SJSA1 (cell line): ENCODE measurements at regions not wholly inside any gene's neighbourhood (a gene's known extent, or its start where the extent isn't known, plus 50 kb on each side); places are given as distances from the start of the nearest gene placed in this dataset.
A peak's percentile ranks its signal among the peaks of the same experiment; 100 is the strongest.

Experiments used
- DNase-seq, 2 experiments: peaks; one replicate each; pipeline ENCODE4 v3.0.0-alpha.2; 2015 to 2020; ENCODE audit warnings: low spot score in 2 of 2, low read depth in 1 of 2
- H3K27ac ChIP-seq: fragments of 250-450 bp; sonication (Bioruptor Pico); 2 replicates; pipeline ENCODE4 v1.5.1; 2020; ENCODE audit warnings: mild to moderate bottlenecking, moderate library complexity
- H3K27me3 ChIP-seq: fragments of 250-450 bp; sonication (Bioruptor Pico); replicated peaks from 2 replicates; pipeline ENCODE4 v1.5.1; 2020; ENCODE audit warnings: mild to moderate bottlenecking, moderate library complexity
- H3K36me3 ChIP-seq: fragments of 250-450 bp; sonication (Bioruptor Pico); 2 replicates; pipeline ENCODE4 v1.5.1; 2020; ENCODE audit warnings: mild to moderate bottlenecking
- H3K4me1 ChIP-seq: fragments of 250-450 bp; sonication (Bioruptor Pico); replicated peaks from 2 replicates; pipeline ENCODE4 v1.6.1; 2021; ENCODE audit warnings: mild to moderate bottlenecking
- H3K4me3 ChIP-seq: fragments of 250-450 bp; sonication (Bioruptor Pico); 2 replicates; pipeline ENCODE4 v1.5.1; 2020; ENCODE audit warnings: mild to moderate bottlenecking
- H3K9me3 ChIP-seq: fragments of 250-450 bp; sonication (Bioruptor Pico); replicated peaks from 2 replicates; pipeline ENCODE4 v1.5.1; 2020; ENCODE audit warnings: mild to moderate bottlenecking

GRCh38 chr7:116614499-116615262, 57.3 kb upstream of the MET start:
- Histone ChIP-seq H3K4me3 (no peak overlapping the region), H3K27me3 (no peaks in the 10 kb centered on the region), H3K27ac (no peak overlapping the region), H3K4me1 (peaks cover 18% of the 10 kb centered on the region), H3K9me3 (no peaks in the 10 kb centered on the region), H3K36me3 (no peaks in the 10 kb centered on the region)
- no peak for DNase-seq

- H3K36me3 ChIP-seq, result no peaks in the 10 kb centered on the region
- peak overlapping the region; percentile 1; the same call in 1 of the 2 replicates for H3K27ac ChIP-seq
- H3K4me3 ChIP-seq, result no peak overlapping the region
- peaks cover 14% of the 10 kb centered on the region for H3K4me1 ChIP-seq
- no peaks in the 10 kb centered on the region for H3K9me3 ChIP-seq
- H3K27me3 ChIP-seq, result no peaks in the 10 kb centered on the region
- peak in 1 of 2 experiments; percentile 42 for DNase-seq
Measured at GRCh38 chr7:116616555-116617059, 55.4 kb upstream of the MET start.

- Histone ChIP-seq H3K27me3 (no peaks in the 10 kb centered on the region), H3K4me1 (peaks cover 14% of the 10 kb centered on the region), H3K4me3 (no peak overlapping the region), H3K9me3 (no peaks in the 10 kb centered on the region), H3K27ac (no peak overlapping the region), H3K36me3 (no peaks in the 10 kb centered on the region)
- DNase-seq, result no peak
Measured at GRCh38 chr7:116617878-116618277, 54.1 kb upstream of the MET start.

GRCh38 chr7:116618338-116619128, 53.5 kb upstream of the MET start:
- Histone ChIP-seq H3K4me1 (peaks cover 14% of the 10 kb centered on the region), H3K27ac (no peak overlapping the region), H3K4me3 (no peak overlapping the region), H3K36me3 (no peaks in the 10 kb centered on the region), H3K27me3 (no peaks in the 10 kb centered on the region), H3K9me3 (no peaks in the 10 kb centered on the region)
- DNase-seq, result no peak

- no peaks in the 10 kb centered on the region for H3K9me3 ChIP-seq
- H3K36me3 ChIP-seq, result no peaks in the 10 kb centered on the region
- no peak overlapping the region for H3K4me3 ChIP-seq
- DNase-seq, result no peak
- peaks cover 7% of the 10 kb centered on the region for H3K4me1 ChIP-seq
- H3K27ac ChIP-seq, result no peak overlapping the region
- 0 out of 2 replicates have a peak, but pooled peaks cover 2% of the 10 kb centered on the region for H3K27me3 ChIP-seq
Measured at GRCh38 chr7:116621649-116622048, 50.3 kb upstream of the MET start.
